GM12864 (cell line): ENCODE measurements at regions not wholly inside any gene's neighbourhood (a gene's known extent, or its start where the extent isn't known, plus 50 kb on each side); places are given as distances from the start of the nearest gene placed in this dataset.
"Not testable (repeated sequence)": the region's sequence is repeated elsewhere in the genome, so short reads cannot be mapped to it uniquely, and the experiment has no call there.

Experiments used
- DNase-seq: peaks from one replicate; pipeline ENCODE4 v3.0.0-alpha.2; 2011; ENCODE audit warnings: low read depth
- H3K4me3 ChIP-seq: 2 replicates; pipeline ENCODE4 v1.5.1; 2011; ENCODE audit warnings: mild to moderate bottlenecking, low read depth, low read length, control low read depth

- not testable (repeated sequence) for H3K4me3 ChIP-seq, DNase-seq
These were observed 250.7 kb downstream of the TP53TG3F start for GRCh38 chr16:33709856-33710695.

- DNase-seq, H3K4me3 ChIP-seq: not testable (repeated sequence)
These were observed 251.3 kb downstream of the TP53TG3F start for GRCh38 chr16:33710696-33711087.

- DNase-seq, H3K4me3 ChIP-seq: not testable (repeated sequence)
These were observed 252.2 kb downstream of the TP53TG3F start for GRCh38 chr16:33711616-33712015.

GRCh38 chr16:33712308-33712707 lies 252.9 kb downstream of the TP53TG3F start:
- not testable (repeated sequence) for DNase-seq, H3K4me3 ChIP-seq

- DNase-seq, H3K4me3 ChIP-seq: not testable (repeated sequence)
These were observed 253.7 kb downstream of the TP53TG3F start for GRCh38 chr16:33712851-33713709.

GRCh38 chr16:33713710-33714538 lies 254.5 kb downstream of the TP53TG3F start:
- H3K4me3 ChIP-seq: not testable (repeated sequence)

GRCh38 chr16:33731167-33731566 lies 271.8 kb downstream of the TP53TG3F start:
- not testable (repeated sequence) for DNase-seq, H3K4me3 ChIP-seq

More at GRCh38 chr16:33713710-33714538, 254.5 kb downstream of the TP53TG3F start:
- not testable (repeated sequence) for DNase-seq

GRCh38 chr16:33734650-33735049 lies 275.2 kb downstream of the TP53TG3F start:
- not testable (repeated sequence) for H3K4me3 ChIP-seq, DNase-seq

GRCh38 chr16:33766869-33767765 lies 307.7 kb downstream of the TP53TG3F start:
- H3K4me3 ChIP-seq, DNase-seq: not testable (repeated sequence)

- DNase-seq, H3K4me3 ChIP-seq: not testable (repeated sequence)
These were observed 309.3 kb downstream of the TP53TG3F start for GRCh38 chr16:33768710-33769109.

GRCh38 chr16:33769180-33769846 lies 309.9 kb downstream of the TP53TG3F start:
- not testable (repeated sequence) for DNase-seq, H3K4me3 ChIP-seq

- not testable (repeated sequence) for DNase-seq, H3K4me3 ChIP-seq
These were observed 311.1 kb downstream of the TP53TG3F start for GRCh38 chr16:33770478-33770877.

GRCh38 chr16:33771211-33771610 lies 311.8 kb downstream of the TP53TG3F start:
- not testable (repeated sequence) for DNase-seq, H3K4me3 ChIP-seq

GRCh38 chr16:33773966-33774365 lies 314.6 kb downstream of the TP53TG3F start:
- not testable (repeated sequence) for DNase-seq, H3K4me3 ChIP-seq

- not testable (repeated sequence) for DNase-seq, H3K4me3 ChIP-seq
These were observed 315.3 kb downstream of the TP53TG3F start for GRCh38 chr16:33774724-33775123.

- not testable (repeated sequence) for DNase-seq, H3K4me3 ChIP-seq
These were observed 357.0 kb downstream of the TP53TG3F start for GRCh38 chr16:33816328-33816944.

GRCh38 chr16:33824736-33825135 lies 365.3 kb downstream of the TP53TG3F start:
- not testable (repeated sequence) for H3K4me3 ChIP-seq, DNase-seq
